GM23338 (cell line): ENCODE measurements at regions not wholly inside any gene's neighbourhood (a gene's known extent, or its start where the extent isn't known, plus 50 kb on each side); places are given as distances from the start of the nearest gene placed in this dataset.

Experiments used
- CREB1 ChIP-seq: fragments of 250-450 bp; sonication (Bioruptor Pico); IDR thresholded peaks from 2 replicates; pipeline ENCODE4 v1.5.0; 2020; ENCODE audit warnings: low read depth, mild to moderate bottlenecking, moderate library complexity
- CTCF ChIP-seq, 2 experiments: fragments of 200-600 bp in 1 of 2; sonication (generic) in 1 of 2; conservative IDR thresholded peaks; 2 replicates each; pipeline versions ENCODE4 v1.5.1 to v1.6.1; 2016 to 2017; ENCODE audit warnings: antibody characterized with exemption in 2 of 2, low read depth in 2 of 2, mild to moderate bottlenecking in 2 of 2, moderate library complexity in 1 of 2
- ETS1 ChIP-seq: IDR thresholded peaks from 2 replicates; pipeline ENCODE4 v1.6.1; 2016; ENCODE audit warnings: antibody characterized with exemption
- EZH2 ChIP-seq: fragments of 200-600 bp; sonication (generic); IDR thresholded peaks from one replicate; pipeline ENCODE4 v1.8.0; 2017; ENCODE audit warnings: antibody characterized with exemption, mild to moderate bottlenecking, low read depth; ENCODE audit not compliant: unreplicated experiment
- EZH2phosphoT487 ChIP-seq: fragments of 200-600 bp; sonication (generic); IDR thresholded peaks from one replicate; pipeline ENCODE4 v1.8.1; 2018; ENCODE audit warnings: antibody characterized with exemption; ENCODE audit not compliant: unreplicated experiment
- JUNB ChIP-seq: IDR thresholded peaks from one replicate; pipeline ENCODE4 v1.6.1; 2016; ENCODE audit warnings: antibody characterized with exemption; ENCODE audit not compliant: unreplicated experiment
- NANOG ChIP-seq: IDR thresholded peaks from 2 replicates; pipeline ENCODE4 v1.6.1; 2016; ENCODE audit warnings: antibody characterized with exemption, borderline replicate concordance
- POLR2AphosphoS5 ChIP-seq: IDR thresholded peaks from 2 replicates; pipeline ENCODE4 v1.6.1; 2016; ENCODE audit warnings: antibody characterized with exemption, low read depth
- REST ChIP-seq: IDR thresholded peaks from one replicate; pipeline ENCODE4 v1.6.1; 2018; ENCODE audit warnings: antibody characterized with exemption; ENCODE audit not compliant: unreplicated experiment
- STAT1 ChIP-seq: IDR thresholded peaks from one replicate; pipeline ENCODE4 v1.6.1; 2016; ENCODE audit warnings: antibody characterized with exemption; ENCODE audit not compliant: unreplicated experiment
- ZNF331 ChIP-seq: fragments of 250-450 bp; sonication (Bioruptor Pico); IDR thresholded peaks from 2 replicates; pipeline ENCODE4 v1.5.0; 2020; ENCODE audit warnings: low read depth, mild to moderate bottlenecking, moderate library complexity
- ZNF462 ChIP-seq: fragments of 250-450 bp; sonication (Bioruptor Pico); IDR thresholded peaks from 2 replicates; pipeline ENCODE4 v1.5.0; 2020; ENCODE audit warnings: mild to moderate bottlenecking, moderate library complexity

- TF ChIP-seq CTCF (conservative IDR thresholded peaks at IDR 0.05; ENCODE audit: low read depth in 2 of 2): no peak
- no peak for TF ChIP-seq JUNB
- no peak for TF ChIP-seq NANOG
- TF ChIP-seq POLR2AphosphoS5: no peak
- no peak for TF ChIP-seq EZH2
- no peak for TF ChIP-seq REST
- TF ChIP-seq CREB1: no peak
- TF ChIP-seq STAT1: no peak
- TF ChIP-seq ZNF462 (CRISPR knock-in tag): no peak
- TF ChIP-seq EZH2phosphoT487: no peak
- TF ChIP-seq ETS1: no peak
- TF ChIP-seq ZNF331: no peak
These were observed 339.4 kb upstream of the ID2 start for GRCh38 chr2:8342407-8342806.
